ENCODE measurements at regions not wholly inside any gene's neighbourhood (a gene's known extent, or its start where the extent isn't known, plus 50 kb on each side); places are given as distances from the start of the nearest gene placed in this dataset.

- Histone ChIP-seq H3K9me3 (ENCODE audit: control insufficient read depth, low read length) (peaks cover 7% of the 10 kb centered on the region), H3K36me3 (ENCODE audit: control insufficient read depth, insufficient read depth, low read length, severe bottlenecking) (no peaks in the 10 kb centered on the region), H3K4me3 (ENCODE audit: low read length) (no peak overlapping the region), H3K4me1 (ENCODE audit: control insufficient read depth, insufficient read depth, low read length) (peaks cover 16% of the 10 kb centered on the region), H3K9ac (ENCODE audit: low read length) (no peak overlapping the region), H3K27me3 (replicated peaks; ENCODE audit: control insufficient read depth, insufficient read depth, low read length) (peaks cover 50% of the 10 kb centered on the region)
- no peak for DNase-seq (ENCODE audit: low read depth)
Observed at GRCh38 chr15:70395164-70395563, 297.4 kb upstream of the TLE3 start.

- Histone ChIP-seq H3K4me1 (ENCODE audit: control insufficient read depth, insufficient read depth, low read length) (peaks cover 33% of the 10 kb centered on the region), H3K4me3 (ENCODE audit: low read length) (no peak overlapping the region), H3K36me3 (ENCODE audit: control insufficient read depth, insufficient read depth, low read length, severe bottlenecking) (no peaks in the 10 kb centered on the region), H3K9me3 (ENCODE audit: control insufficient read depth, low read length) (peaks cover 7% of the 10 kb centered on the region), H3K27me3 (replicated peaks; ENCODE audit: control insufficient read depth, insufficient read depth, low read length) (peaks cover 28% of the 10 kb centered on the region), H3K9ac (ENCODE audit: low read length) (no peak overlapping the region)
- DNase-seq (ENCODE audit: low read depth) = no peak
Observed at GRCh38 chr15:70390723-70391122, 293.0 kb upstream of the TLE3 start.

DNA sequence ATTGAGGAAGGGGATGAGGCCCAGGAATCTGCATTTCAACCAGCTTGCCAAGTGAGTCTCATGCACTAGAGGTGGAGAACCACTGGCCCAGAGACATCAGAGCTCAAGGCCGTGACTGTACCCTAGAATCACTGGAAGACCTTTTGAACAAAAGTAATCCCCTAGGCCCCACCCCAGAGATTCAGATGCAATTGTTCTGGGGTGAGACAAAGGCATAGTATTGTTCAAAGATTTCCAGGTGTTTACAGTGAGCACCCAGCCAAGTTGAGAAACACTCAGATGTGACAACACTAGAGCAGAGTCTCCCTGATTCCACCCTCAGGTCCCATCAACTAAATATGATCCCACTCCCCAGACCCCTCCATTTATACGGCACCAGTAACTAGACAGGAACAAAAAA, 290.3 kb upstream of the TLE3 start:
- Histone ChIP-seq H3K9me3 (ENCODE audit: control insufficient read depth, low read length) (peaks cover 7% of the 10 kb centered on the region), H3K4me1 (ENCODE audit: control insufficient read depth, insufficient read depth, low read length) (peaks cover 26% of the 10 kb centered on the region), H3K4me3 (ENCODE audit: low read length) (no peak overlapping the region), H3K27me3 (replicated peaks; ENCODE audit: control insufficient read depth, insufficient read depth, low read length) (peaks cover 17% of the 10 kb centered on the region), H3K36me3 (ENCODE audit: control insufficient read depth, insufficient read depth, low read length, severe bottlenecking) (no peaks in the 10 kb centered on the region), H3K9ac (ENCODE audit: low read length) (no peak overlapping the region)
- DNase-seq (ENCODE audit: low read depth) = no peak

GRCh38 chr15:70387081-70387480, 289.4 kb upstream of the TLE3 start:
- Histone ChIP-seq H3K36me3 (ENCODE audit: control insufficient read depth, insufficient read depth, low read length, severe bottlenecking) (no peaks in the 10 kb centered on the region), H3K9me3 (ENCODE audit: control insufficient read depth, low read length) (peaks cover 11% of the 10 kb centered on the region), H3K27me3 (replicated peaks; ENCODE audit: control insufficient read depth, insufficient read depth, low read length) (peaks cover 22% of the 10 kb centered on the region), H3K4me1 (ENCODE audit: control insufficient read depth, insufficient read depth, low read length) (peaks cover 18% of the 10 kb centered on the region), H3K4me3 (ENCODE audit: low read length) (no peak overlapping the region), H3K9ac (ENCODE audit: low read length) (no peak overlapping the region)
- no peak for DNase-seq (ENCODE audit: low read depth)

- H3K9ac ChIP-seq (ENCODE audit: low read length) = no peak overlapping the region
- peaks cover 17% of the 10 kb centered on the region for H3K4me1 ChIP-seq (ENCODE audit: control insufficient read depth, insufficient read depth, low read length)
Observed at GRCh38 chr15:70385711-70386110, 288.0 kb upstream of the TLE3 start.

DNA sequence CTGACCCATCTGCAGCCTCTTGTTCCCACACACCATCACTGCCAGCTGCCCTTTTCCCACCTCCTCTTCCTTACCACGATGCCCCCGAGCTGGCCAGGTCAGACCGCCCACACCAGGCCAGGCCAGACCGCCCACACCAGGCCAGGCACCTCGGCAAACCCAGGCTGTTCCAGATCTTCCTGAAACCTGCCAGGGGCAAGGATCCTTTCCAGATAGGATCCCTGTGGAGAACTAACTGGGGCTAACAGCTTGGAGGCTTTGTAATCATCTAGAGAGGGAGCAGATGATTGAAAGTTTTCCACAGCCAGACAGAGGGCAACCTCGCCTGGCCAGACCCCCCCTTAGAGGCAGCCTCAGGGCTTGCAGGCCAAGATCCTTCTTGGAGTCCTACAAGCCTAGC, 287.3 kb upstream of the TLE3 start:
- Histone ChIP-seq H3K27me3 (replicated peaks; ENCODE audit: control insufficient read depth, insufficient read depth, low read length) (peaks cover 35% of the 10 kb centered on the region), H3K9me3 (ENCODE audit: control insufficient read depth, low read length) (peaks cover 14% of the 10 kb centered on the region), H3K36me3 (ENCODE audit: control insufficient read depth, insufficient read depth, low read length, severe bottlenecking) (no peaks in the 10 kb centered on the region), H3K4me1 (ENCODE audit: control insufficient read depth, insufficient read depth, low read length) (peaks cover 17% of the 10 kb centered on the region), H3K4me3 (ENCODE audit: low read length) (no peak overlapping the region), H3K9ac (ENCODE audit: low read length) (no peak overlapping the region)
- DNase-seq (ENCODE audit: low read depth) = no peak

More at GRCh38 chr15:70385711-70386110, 288.0 kb upstream of the TLE3 start:
- DNase-seq (ENCODE audit: low read depth) = no peak
- Histone ChIP-seq H3K27me3 (replicated peaks; ENCODE audit: control insufficient read depth, insufficient read depth, low read length) (peaks cover 29% of the 10 kb centered on the region), H3K36me3 (ENCODE audit: control insufficient read depth, insufficient read depth, low read length, severe bottlenecking) (no peaks in the 10 kb centered on the region), H3K4me3 (ENCODE audit: low read length) (no peak overlapping the region), H3K9me3 (ENCODE audit: control insufficient read depth, low read length) (peaks cover 17% of the 10 kb centered on the region)

DNA sequence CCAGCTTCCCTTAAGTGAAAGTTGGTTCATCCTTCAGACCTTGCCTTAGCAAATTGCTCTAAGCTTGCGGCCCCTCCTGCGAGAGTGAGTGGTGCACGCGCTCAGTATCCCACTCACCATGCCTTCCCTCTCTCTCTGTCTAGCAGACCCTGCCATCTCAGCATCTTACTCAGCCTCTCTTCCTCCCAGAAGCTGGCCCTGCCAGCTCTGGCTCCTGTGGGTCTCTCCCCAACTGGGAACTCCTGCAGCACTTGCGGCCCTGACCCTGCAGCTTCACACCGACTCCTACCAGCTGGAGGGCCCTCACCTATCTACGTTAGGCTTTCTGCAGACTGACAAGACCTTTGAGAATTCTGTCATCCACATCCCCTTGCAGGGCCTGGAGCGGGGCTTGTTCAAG, 286.1 kb upstream of the TLE3 start:
- DNase-seq (ENCODE audit: low read depth) = no peak
- Histone ChIP-seq H3K4me3 (ENCODE audit: low read length) (no peak overlapping the region), H3K9ac (ENCODE audit: low read length) (no peak overlapping the region), H3K27me3 (replicated peaks; ENCODE audit: control insufficient read depth, insufficient read depth, low read length) (peaks cover 46% of the 10 kb centered on the region), H3K36me3 (ENCODE audit: control insufficient read depth, insufficient read depth, low read length, severe bottlenecking) (no peaks in the 10 kb centered on the region), H3K4me1 (ENCODE audit: control insufficient read depth, insufficient read depth, low read length) (peaks cover 17% of the 10 kb centered on the region), H3K9me3 (ENCODE audit: control insufficient read depth, low read length) (peaks cover 14% of the 10 kb centered on the region)

- peaks cover 53% of the 10 kb centered on the region for H3K27me3 ChIP-seq (replicated peaks; ENCODE audit: control insufficient read depth, insufficient read depth, low read length)
- no peak overlapping the region for H3K4me3 ChIP-seq (ENCODE audit: low read length)
- peaks cover 18% of the 10 kb centered on the region for H3K4me1 ChIP-seq (ENCODE audit: control insufficient read depth, insufficient read depth, low read length)
- no peak overlapping the region for H3K9ac ChIP-seq (ENCODE audit: low read length)
- H3K9me3 ChIP-seq (ENCODE audit: control insufficient read depth, low read length) = peaks cover 14% of the 10 kb centered on the region
- DNase-seq (ENCODE audit: low read depth) = no peak
- H3K36me3 ChIP-seq (ENCODE audit: control insufficient read depth, insufficient read depth, low read length, severe bottlenecking) = no peaks in the 10 kb centered on the region
Observed at GRCh38 chr15:70382762-70383458, 285.2 kb upstream of the TLE3 start.

- Histone ChIP-seq H3K36me3 (ENCODE audit: control insufficient read depth, insufficient read depth, low read length, severe bottlenecking) (no peaks in the 10 kb centered on the region), H3K9ac (ENCODE audit: low read length) (no peak overlapping the region), H3K9me3 (ENCODE audit: control insufficient read depth, low read length) (peaks cover 14% of the 10 kb centered on the region), H3K27me3 (replicated peaks; ENCODE audit: control insufficient read depth, insufficient read depth, low read length) (peaks cover 52% of the 10 kb centered on the region), H3K4me3 (ENCODE audit: low read length) (no peak overlapping the region), H3K4me1 (ENCODE audit: control insufficient read depth, insufficient read depth, low read length) (peaks cover 18% of the 10 kb centered on the region)
- no peak for DNase-seq (ENCODE audit: low read depth)
Observed at GRCh38 chr15:70382009-70382749, 284.5 kb upstream of the TLE3 start.

- no peaks in the 10 kb centered on the region for H3K36me3 ChIP-seq (ENCODE audit: control insufficient read depth, insufficient read depth, low read length, severe bottlenecking)
- peaks cover 29% of the 10 kb centered on the region for H3K4me1 ChIP-seq (ENCODE audit: control insufficient read depth, insufficient read depth, low read length)
- DNase-seq (ENCODE audit: low read depth) = no peak
- no peak overlapping the region for H3K4me3 ChIP-seq (ENCODE audit: low read length)
- H3K9ac ChIP-seq (ENCODE audit: low read length) = no peak overlapping the region
- peaks cover 47% of the 10 kb centered on the region for H3K27me3 ChIP-seq (replicated peaks; ENCODE audit: control insufficient read depth, insufficient read depth, low read length)
- peaks cover 14% of the 10 kb centered on the region for H3K9me3 ChIP-seq (ENCODE audit: control insufficient read depth, low read length)
Observed at GRCh38 chr15:70379938-70380883, 282.5 kb upstream of the TLE3 start.

DNA sequence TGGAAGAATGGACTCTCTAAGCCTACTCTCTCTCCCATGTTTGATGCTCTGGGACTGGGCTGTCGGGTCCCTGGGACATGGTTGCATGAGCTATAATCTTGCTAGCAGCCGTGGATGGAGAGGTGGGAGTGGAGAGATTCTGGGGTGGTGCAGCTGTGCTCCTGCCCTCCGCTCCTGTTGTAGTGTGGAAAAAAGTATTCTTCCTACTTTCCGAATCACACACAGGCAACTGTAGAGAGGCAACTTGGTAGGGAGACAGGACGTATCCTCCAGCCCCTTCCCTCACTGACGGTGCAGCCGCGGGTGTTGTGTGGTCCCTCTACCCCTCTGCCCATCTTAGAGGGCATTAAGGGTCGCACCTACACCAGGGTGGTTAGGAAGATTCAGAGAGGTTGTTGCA, 281.4 kb upstream of the TLE3 start:
- Histone ChIP-seq H3K9me3 (ENCODE audit: control insufficient read depth, low read length) (peaks cover 14% of the 10 kb centered on the region), H3K9ac (ENCODE audit: low read length) (no peak overlapping the region), H3K4me1 (ENCODE audit: control insufficient read depth, insufficient read depth, low read length) (peaks cover 36% of the 10 kb centered on the region), H3K4me3 (ENCODE audit: low read length) (no peak overlapping the region), H3K36me3 (ENCODE audit: control insufficient read depth, insufficient read depth, low read length, severe bottlenecking) (no peaks in the 10 kb centered on the region), H3K27me3 (replicated peaks; ENCODE audit: control insufficient read depth, insufficient read depth, low read length) (peaks cover 47% of the 10 kb centered on the region)
- DNase-seq (ENCODE audit: low read depth) = no peak

Data from adipocyte (in vitro differentiated cells).